ENCODE measurements at regions not wholly inside any gene's neighbourhood (a gene's known extent, or its start where the extent isn't known, plus 50 kb on each side); places are given as distances from the start of the nearest gene placed in this dataset.

GRCh38 chrX:123072686-123073385 lies 111.2 kb upstream of the GRIA3 start:
- Histone ChIP-seq H3K79me2 (ENCODE audit: control insufficient read depth, low read length) (no peaks in the 10 kb centered on the region), H3K4me3 (ENCODE audit: low read length) (no peak overlapping the region), H3K36me3 (ENCODE audit: control insufficient read depth, low read length) (no peaks in the 10 kb centered on the region), H3K27me3 (ENCODE audit: control insufficient read depth, low read length) (no peaks in the 10 kb centered on the region), H3F3A (ENCODE audit: control insufficient read depth, insufficient read depth) (no peaks in the 10 kb centered on the region), H4K20me1 (ENCODE audit: control insufficient read depth, insufficient read depth, low read depth, low read length) (no peaks in the 10 kb centered on the region), H3K4me1 (ENCODE audit: control insufficient read depth, low read length) (no peaks in the 10 kb centered on the region), H3K9me2 (replicated peaks; ENCODE audit: control insufficient read depth, low read length) (no peaks in the 10 kb centered on the region), H3K9me3 (ENCODE audit: control insufficient read depth, insufficient read depth, low read length) (no peaks in the 10 kb centered on the region), H3K4me2 (ENCODE audit: low read length) (no peak overlapping the region), H3K27ac (ENCODE audit: low read depth, low read length) (no peak overlapping the region)
- TF ChIP-seq, protein P1, sequence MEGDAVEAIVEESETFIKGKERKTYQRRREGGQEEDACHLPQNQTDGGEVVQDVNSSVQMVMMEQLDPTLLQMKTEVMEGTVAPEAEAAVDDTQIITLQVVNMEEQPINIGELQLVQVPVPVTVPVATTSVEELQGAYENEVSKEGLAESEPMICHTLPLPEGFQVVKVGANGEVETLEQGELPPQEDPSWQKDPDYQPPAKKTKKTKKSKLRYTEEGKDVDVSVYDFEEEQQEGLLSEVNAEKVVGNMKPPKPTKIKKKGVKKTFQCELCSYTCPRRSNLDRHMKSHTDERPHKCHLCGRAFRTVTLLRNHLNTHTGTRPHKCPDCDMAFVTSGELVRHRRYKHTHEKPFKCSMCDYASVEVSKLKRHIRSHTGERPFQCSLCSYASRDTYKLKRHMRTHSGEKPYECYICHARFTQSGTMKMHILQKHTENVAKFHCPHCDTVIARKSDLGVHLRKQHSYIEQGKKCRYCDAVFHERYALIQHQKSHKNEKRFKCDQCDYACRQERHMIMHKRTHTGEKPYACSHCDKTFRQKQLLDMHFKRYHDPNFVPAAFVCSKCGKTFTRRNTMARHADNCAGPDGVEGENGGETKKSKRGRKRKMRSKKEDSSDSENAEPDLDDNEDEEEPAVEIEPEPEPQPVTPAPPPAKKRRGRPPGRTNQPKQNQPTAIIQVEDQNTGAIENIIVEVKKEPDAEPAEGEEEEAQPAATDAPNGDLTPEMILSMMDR (IDR thresholded peaks at IDR 0.05; ENCODE audit: low read depth, low read length, poor library complexity, severe bottlenecking), result no peak
- no peak for TF ChIP-seq EZH2phosphoT487 (IDR thresholded peaks at IDR 0.05; ENCODE audit: borderline replicate concordance, low read length)

GRCh38 chrX:123075947-123076561 lies 108.0 kb upstream of the GRIA3 start:
- Histone ChIP-seq H3K9me3 (ENCODE audit: control insufficient read depth, insufficient read depth, low read length) (no peaks in the 10 kb centered on the region), H3K27me3 (ENCODE audit: control insufficient read depth, low read length) (no peaks in the 10 kb centered on the region)

GRCh38 chrX:123077631-123078030 lies 106.4 kb upstream of the GRIA3 start:
- H3K4me3 ChIP-seq (ENCODE audit: low read length), result no peak overlapping the region
- H3K9me2 ChIP-seq (replicated peaks; ENCODE audit: control insufficient read depth, low read length), result no peaks in the 10 kb centered on the region
- no peaks in the 10 kb centered on the region for H4K20me1 ChIP-seq (ENCODE audit: control insufficient read depth, insufficient read depth, low read depth, low read length)
- H3K9me3 ChIP-seq (ENCODE audit: control insufficient read depth, insufficient read depth, low read length), result no peaks in the 10 kb centered on the region
- H3K27me3 ChIP-seq (ENCODE audit: control insufficient read depth, low read length), result no peaks in the 10 kb centered on the region
- no peaks in the 10 kb centered on the region for H3K79me2 ChIP-seq (ENCODE audit: control insufficient read depth, low read length)
- H3K27ac ChIP-seq (ENCODE audit: low read depth, low read length), result no peak overlapping the region
- TF ChIP-seq, protein P1 (IDR thresholded peaks at IDR 0.05; ENCODE audit: low read depth, low read length, poor library complexity, severe bottlenecking), result no peak
- no peak for TF ChIP-seq EZH2phosphoT487 (IDR thresholded peaks at IDR 0.05; ENCODE audit: borderline replicate concordance, low read length)
- no peaks in the 10 kb centered on the region for H3K36me3 ChIP-seq (ENCODE audit: control insufficient read depth, low read length)
- H3K4me1 ChIP-seq (ENCODE audit: control insufficient read depth, low read length), result no peaks in the 10 kb centered on the region
- H3K4me2 ChIP-seq (ENCODE audit: low read length), result no peak overlapping the region
- no peaks in the 10 kb centered on the region for H3F3A ChIP-seq (ENCODE audit: control insufficient read depth, insufficient read depth)

More at GRCh38 chrX:123075947-123076561, 108.0 kb upstream of the GRIA3 start:
- TF ChIP-seq EZH2phosphoT487 (IDR thresholded peaks at IDR 0.05; ENCODE audit: borderline replicate concordance, low read length), result no peak
- Histone ChIP-seq H3K79me2 (ENCODE audit: control insufficient read depth, low read length) (no peaks in the 10 kb centered on the region), H3K4me2 (ENCODE audit: low read length) (no peak overlapping the region), H3K4me1 (ENCODE audit: control insufficient read depth, low read length) (no peaks in the 10 kb centered on the region), H3K27ac (ENCODE audit: low read depth, low read length) (no peak overlapping the region), H3K4me3 (ENCODE audit: low read length) (no peak overlapping the region), H3K36me3 (ENCODE audit: control insufficient read depth, low read length) (no peaks in the 10 kb centered on the region), H4K20me1 (ENCODE audit: control insufficient read depth, insufficient read depth, low read depth, low read length) (no peaks in the 10 kb centered on the region), H3K9me2 (replicated peaks; ENCODE audit: control insufficient read depth, low read length) (no peaks in the 10 kb centered on the region), H3F3A (ENCODE audit: control insufficient read depth, insufficient read depth) (no peaks in the 10 kb centered on the region)

- Histone ChIP-seq H3K27ac (ENCODE audit: low read depth, low read length) (no peak overlapping the region), H3K4me2 (ENCODE audit: low read length) (no peak overlapping the region), H3F3A (ENCODE audit: control insufficient read depth, insufficient read depth) (no peaks in the 10 kb centered on the region), H3K9me2 (replicated peaks; ENCODE audit: control insufficient read depth, low read length) (no peaks in the 10 kb centered on the region), H4K20me1 (ENCODE audit: control insufficient read depth, insufficient read depth, low read depth, low read length) (no peaks in the 10 kb centered on the region), H3K9me3 (ENCODE audit: control insufficient read depth, insufficient read depth, low read length) (no peaks in the 10 kb centered on the region), H3K79me2 (ENCODE audit: control insufficient read depth, low read length) (no peaks in the 10 kb centered on the region), H3K27me3 (ENCODE audit: control insufficient read depth, low read length) (no peaks in the 10 kb centered on the region), H3K36me3 (ENCODE audit: control insufficient read depth, low read length) (no peaks in the 10 kb centered on the region), H3K4me1 (ENCODE audit: control insufficient read depth, low read length) (no peaks in the 10 kb centered on the region), H3K4me3 (ENCODE audit: low read length) (no peak overlapping the region)
- no peak for TF ChIP-seq EZH2phosphoT487 (IDR thresholded peaks at IDR 0.05; ENCODE audit: borderline replicate concordance, low read length)
- TF ChIP-seq, protein P1 (IDR thresholded peaks at IDR 0.05; ENCODE audit: low read depth, low read length, poor library complexity, severe bottlenecking), result no peak
Measured at GRCh38 chrX:123080065-123080464, 104.0 kb upstream of the GRIA3 start.
